Panc1 (cell line): ENCODE measurements at regions not wholly inside any gene's neighbourhood (a gene's known extent, or its start where the extent isn't known, plus 50 kb on each side); places are given as distances from the start of the nearest gene placed in this dataset.

Experiments used
- ATAC-seq: fragments of 200-7000 bp; cut with Tn5 transposase; 2 replicates; pipeline ENCODE4 v1.9.1; 2020; ENCODE audit warnings: mild to moderate bottlenecking, moderate library complexity
- BruUV-seq: library from RNA; stranded (reverse); fragments of 400-500 nt; replicated peaks from 2 replicates; lab custom pipeline; 2021; lab: Mats Ljungman, UMichigan
- CTCF ChIA-PET: fragments of 300-600 bp; sonication (Branson Sonifier 250); formaldehyde crosslinking; loops from one replicate; lab custom pipeline; 2022; ENCODE audit warnings: antibody characterized with exemption; lab: Charles Lee
- POLR2A ChIA-PET: fragments of 300-600 bp; sonication (Branson Sonifier 250); formaldehyde crosslinking; loops from one replicate; lab custom pipeline; 2022; ENCODE audit warnings: antibody characterized with exemption; lab: Charles Lee
- DNase-seq: peaks from one replicate; pipeline ENCODE4 v3.0.0-alpha.2; 2010; ENCODE audit warnings: low read depth, low spot score
- H3K27ac ChIP-seq: 2 replicates; pipeline ENCODE4 v1.5.1; 2011; ENCODE audit warnings: mild to moderate bottlenecking, low read length, inconsistent platforms
- H3K27me3 ChIP-seq: fragments of 200-500 bp; sonication (Bioruptor generic); 2 replicates; pipeline ENCODE4 v1.6.0; 2014; ENCODE audit warnings: low read length, inconsistent platforms; ENCODE audit not compliant: control insufficient read depth, insufficient read depth
- H3K36me3 ChIP-seq: fragments of 200-500 bp; sonication (Bioruptor generic); 2 replicates; pipeline ENCODE4 v1.5.1; 2014; ENCODE audit warnings: inconsistent platforms, mild to moderate bottlenecking, low read length, moderate library complexity; ENCODE audit not compliant: control insufficient read depth, insufficient read depth
- H3K4me1 ChIP-seq: 2 replicates; pipeline ENCODE4 v1.5.1; 2011; ENCODE audit warnings: inconsistent platforms, mild to moderate bottlenecking, low read length, moderate library complexity; ENCODE audit not compliant: control insufficient read depth, insufficient read depth
- H3K4me3 ChIP-seq, 2 experiments: 2 replicates each; pipeline ENCODE4 v1.5.1; 2011 to 2012; ENCODE audit warnings: low read depth in 2 of 2, low read length in 2 of 2, mild to moderate bottlenecking in 2 of 2, inconsistent platforms in 1 of 2, moderate library complexity in 1 of 2
- H3K9me3 ChIP-seq: fragments of 200-500 bp; sonication (Bioruptor generic); 2 replicates; pipeline ENCODE4 v1.5.1; 2014; ENCODE audit warnings: low read depth, mild to moderate bottlenecking, inconsistent platforms, low read length, moderate library complexity; ENCODE audit not compliant: control insufficient read depth, insufficient read depth
- CTCF ChIP-seq: fragments of 450-650 bp; IDR thresholded peaks from 2 replicates; pipeline ENCODE4 v1.5.1; 2017; ENCODE audit warnings: mild to moderate bottlenecking
- POLR2AphosphoS5 ChIP-seq: IDR thresholded peaks from 2 replicates; pipeline ENCODE4 v1.6.1; 2012; ENCODE audit warnings: mild to moderate bottlenecking, low read depth, low read length, moderate library complexity
- REST ChIP-seq, 2 experiments: IDR thresholded peaks; 2 replicates each; pipeline ENCODE4 v1.6.1; 2011 to 2012; ENCODE audit warnings: low read depth in 2 of 2, control low read depth in 1 of 2, low read length in 1 of 2, mild to moderate bottlenecking in 1 of 2, moderate library complexity in 1 of 2; ENCODE audit not compliant: insufficient read depth in 1 of 2
- SIN3A ChIP-seq: IDR thresholded peaks from 2 replicates; pipeline ENCODE4 v1.6.1; 2012; ENCODE audit warnings: low read depth, mild to moderate bottlenecking, low read length, moderate library complexity, borderline replicate concordance; ENCODE audit not compliant: insufficient read depth
- TCF7L2 ChIP-seq: IDR thresholded peaks from 2 replicates; pipeline ENCODE4 v1.6.1; 2011; ENCODE audit warnings: mild to moderate bottlenecking, low read depth, low read length, inconsistent platforms
- in situ Hi-C: cut with HindIII; loops from 2 replicates; pipeline ENCODE4 v1.10.0; 2016; ENCODE audit warnings: low sequenced_read_pairs, low pct_unique_long_range_greater_than_20kb
- intact Hi-C: fragments of 100-400 bp; cut with micrococcal nuclease; formaldehyde crosslinking; loops from one replicate; pipeline ENCODE4 v1.10.0; 2022; ENCODE audit not compliant: unreplicated experiment

- CTCF ChIA-PET = no interaction called here
- TF ChIP-seq REST (IDR thresholded peaks at IDR 0.05; ENCODE audit: insufficient read depth in 1 of 2, low read depth in 2 of 2, low read length in 1 of 2) = no peak
- TF ChIP-seq SIN3A = no peak
- TF ChIP-seq TCF7L2 = no peak
- no peak for TF ChIP-seq CTCF
- no peak for TF ChIP-seq POLR2AphosphoS5
- Histone ChIP-seq H3K4me1 (no peaks in the 10 kb centered on the region), H3K4me3 (no peak overlapping the region), H3K27ac (no peak overlapping the region), H3K27me3 (no peaks in the 10 kb centered on the region), H3K9me3 (no peaks in the 10 kb centered on the region; the same call in 1 of the 2 replicates), H3K36me3 (no peaks in the 10 kb centered on the region)
- POLR2A ChIA-PET = no interaction called here
- BruUV-seq = no TSS peak
- intact Hi-C loops (no loop called here), in situ Hi-C loops (no loop called here)
- no peak for DNase-seq
- ATAC-seq = no peak
Measured at GRCh38 chr13:48761256-48761655, 107.5 kb downstream of the CYSLTR2 start.

DNA sequence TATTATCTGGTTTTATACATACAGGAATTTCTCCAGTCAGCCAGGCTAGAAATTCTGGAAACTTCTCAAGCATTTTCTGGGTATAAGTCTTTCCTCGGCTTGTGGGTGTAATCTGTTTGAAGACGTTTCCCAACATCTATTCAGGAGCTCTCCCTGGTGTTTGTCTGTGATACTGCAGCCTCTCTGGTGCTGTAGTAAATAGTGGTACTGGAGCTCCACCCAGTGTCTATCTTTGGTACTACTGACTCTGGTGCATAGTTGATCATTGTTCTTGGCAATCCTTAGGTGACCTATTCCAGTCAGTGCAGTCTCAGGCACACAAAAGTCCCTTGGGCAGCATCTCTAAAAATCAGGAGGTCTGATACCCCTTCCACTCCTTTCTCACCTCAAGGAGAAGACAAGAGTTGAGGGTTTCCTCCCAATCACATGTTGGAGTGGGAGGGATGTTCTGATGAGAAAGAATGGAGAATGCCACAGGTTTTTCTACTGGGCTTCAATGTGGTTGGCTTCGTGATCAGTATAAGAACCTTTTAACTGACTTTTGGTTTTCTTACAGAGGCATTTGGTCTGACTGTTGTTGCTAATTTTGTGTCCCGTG is 115.5 kb downstream of the CYSLTR2 start:
- no peak overlapping the region for H3K27ac ChIP-seq
- CTCF ChIA-PET = interaction anchor here (0.6 to 1.6 kb wide), 3 partner anchors 136 to 189 kb away, joined by 3 to 9 read pairs (median 3); no protein-coding TSS in a partner anchor
- POLR2A ChIA-PET = no interaction called here

More for the DNA sequence above, 115.5 kb downstream of the CYSLTR2 start:
- no peak overlapping the region for H3K4me3 ChIP-seq
- TF ChIP-seq POLR2AphosphoS5 = no peak
- TF ChIP-seq TCF7L2 = peak; percentile 40; the same call in 1 of the 2 replicates
- TF ChIP-seq CTCF = peak; percentile 91
- TF ChIP-seq SIN3A = no peak
- in situ Hi-C loops (no loop called here), intact Hi-C loops (loop anchor here (1.0 kb wide), 1 partner anchor 174 kb away; no protein-coding TSS in a partner anchor)
- H3K9me3 ChIP-seq = no peaks in the 10 kb centered on the region
- no TSS peak for BruUV-seq
- H3K36me3 ChIP-seq = no peaks in the 10 kb centered on the region
- no peaks in the 10 kb centered on the region for H3K27me3 ChIP-seq
- DNase-seq = peak; percentile 87
- ATAC-seq = peak; percentile 87
- no peaks in the 10 kb centered on the region; the same call in 1 of the 2 replicates for H3K4me1 ChIP-seq
